Spleen (tissue), 11 donors: ENCODE measurements at regions not wholly inside any gene's neighbourhood (a gene's known extent, or its start where the extent isn't known, plus 50 kb on each side); places are given as distances from the start of the nearest gene placed in this dataset.

Source experiments
- DNase-seq: peaks from one replicate; pipeline ENCODE4 v3.0.0-alpha.2; 2020
- H3K27ac ChIP-seq, 8 donors: fragments of 200-600 bp; sonication (generic) in 7 of 8; 1 replicate in 4 of 8; 2 replicates in 4 of 8; pipeline versions ENCODE4 v1.5.0 to v1.8.0; 2016 to 2021; ENCODE audit warnings: inconsistent platforms in 4 of 8, mild to moderate bottlenecking in 4 of 8, moderate library complexity in 1 of 8
- H3K27me3 ChIP-seq, 7 donors: fragments of 200-600 bp; sonication (generic) in 6 of 7; replicated peaks in 1 of 7; 1 replicate in 4 of 7; 2 replicates in 3 of 7; pipeline versions ENCODE4 v1.5.0 to v1.8.0; 2016 to 2021; ENCODE audit warnings: inconsistent platforms in 3 of 7, mild to moderate bottlenecking in 1 of 7
- H3K36me3 ChIP-seq, 6 donors: fragments of 200-600 bp; sonication (generic) in 5 of 6; 1 replicate in 4 of 6; 2 replicates in 2 of 6; pipeline versions ENCODE4 v1.5.0 to v1.8.0; 2016 to 2021; ENCODE audit warnings: inconsistent platforms in 2 of 6
- H3K4me1 ChIP-seq, 6 donors: fragments of 200-600 bp; sonication (generic) in 5 of 6; 1 replicate in 3 of 6; 2 replicates in 3 of 6; pipeline versions ENCODE4 v1.5.0 to v1.8.0; 2016 to 2021; ENCODE audit warnings: inconsistent platforms in 3 of 6
- H3K4me3 ChIP-seq, 8 donors: fragments of 200-600 bp; sonication (generic) in 7 of 8; 1 replicate in 4 of 8; 2 replicates in 4 of 8; pipeline versions ENCODE4 v1.5.0 to v1.8.0; 2016 to 2021; ENCODE audit warnings: inconsistent platforms in 4 of 8, mild to moderate bottlenecking in 4 of 8, moderate library complexity in 2 of 8
- H3K9me3 ChIP-seq, 8 donors: fragments of 200-600 bp; sonication (generic) in 7 of 8; 1 replicate in 4 of 8; 2 replicates in 4 of 8; pipeline versions ENCODE4 v1.5.0 to v1.8.0; 2016 to 2021; ENCODE audit warnings: inconsistent platforms in 4 of 8
- CTCF ChIP-seq, 11 experiments: fragments of 200-600 bp in 7 of 11; fragments of 450-650 bp in 4 of 11; sonication (generic) in 4 of 11; IDR thresholded peaks in 8 of 11; conservative IDR thresholded peaks in 3 of 11; 1 replicate in 7 of 11; 2 replicates in 4 of 11; pipeline versions ENCODE4 v1.4.0 to v1.8.0; 2016 to 2021; ENCODE audit warnings: antibody characterized with exemption in 11 of 11, inconsistent platforms in 4 of 11, mild to moderate bottlenecking in 1 of 11
- POLR2A ChIP-seq, 3 donors: fragments of 450-650 bp; IDR thresholded peaks; one replicate each; pipeline ENCODE4 v1.5.1; 2017; ENCODE audit warnings: antibody characterized with exemption in 3 of 3, mild to moderate bottlenecking in 1 of 3
- POLR2AphosphoS5 ChIP-seq, 3 donors: sonication (generic); formaldehyde crosslinking; IDR thresholded peaks; one replicate each; pipeline ENCODE4 v1.5.1; 2017; ENCODE audit warnings: antibody characterized with exemption in 3 of 3
- WGBS, 5 donors: extraction: QIAGEN DNeasy Blood & Tissue Kit in 3 of 5; methylation state at CpG; one replicate each; pipeline versions ENCODE4 v1.1.5 to v1.1.7; 2013 to 2018; 5-methylcytosine and 5-hydroxymethylcytosine counted together
- intact Hi-C: fragments of 100-400 bp; cut with DNase I; formaldehyde crosslinking; loops from one replicate; pipeline ENCODE4 v1.15.0; 2023; ENCODE audit warnings: low total_unique reads
- donor health status: healthy with polysubstance abuse.
- donor health status: DM: no; HTN: no; CAD: no; lungs with moderate emphysema.
- donor health status: DM: no; HTN: no; CAD: no.
- donor health status: Bipolar disorder and iron deficiency.
- donor health status: healthy.
- donor health status: DM: no; HTN: no; CAD: no.
- donor health status: DM: yes; HTN: yes; CAD: no.

- TF ChIP-seq CTCF (IDR thresholded peaks at IDR 0.05 in 8 of 11, conservative IDR thresholded peaks at IDR 0.05 in 3 of 11) (no peak), POLR2A (IDR thresholded peaks at IDR 0.05) (no peak), POLR2AphosphoS5 (IDR thresholded peaks at IDR 0.05) (no peak)
- Histone ChIP-seq H3K4me1 (no peaks in the 10 kb centered on the region), H3K9me3 (no peaks in the 10 kb centered on the region), H3K27ac (no peak overlapping the region), H3K36me3 (no peaks in the 10 kb centered on the region), H3K4me3 (no peak overlapping the region), H3K27me3 (peaks cover 0 to 46% (median 0%) of the 10 kb centered on the region in 7 donors)
- DNase-seq: no peak
- intact Hi-C loops: no loop called here
- WGBS, 5 donors: 76 to 90% (median 83%) methylated on average over 11 of the region's 11 CpGs
These were observed 78.1 kb upstream of the SLC22A11 start for GRCh38 chr11:64477675-64478074.

- Histone ChIP-seq H3K27ac (no peak overlapping the region), H3K36me3 (no peaks in the 10 kb centered on the region), H3K4me3 (no peak overlapping the region), H3K4me1 (no peaks in the 10 kb centered on the region), H3K27me3 (peaks cover 0 to 61% (median 4%) of the 10 kb centered on the region in 7 donors), H3K9me3 (no peaks in the 10 kb centered on the region)
- no peak for DNase-seq
- no peak for TF ChIP-seq POLR2AphosphoS5 (IDR thresholded peaks at IDR 0.05)
- no peak for TF ChIP-seq POLR2A (IDR thresholded peaks at IDR 0.05)
- no peak for TF ChIP-seq CTCF (IDR thresholded peaks at IDR 0.05 in 8 of 11, conservative IDR thresholded peaks at IDR 0.05 in 3 of 11)
- WGBS, 5 donors: 68 to 89% (median 80%) methylated on average over 4 of the region's 4 CpGs
- intact Hi-C loops: no loop called here
These were observed 73.2 kb upstream of the SLC22A11 start for GRCh38 chr11:64482588-64482987.

GRCh38 chr11:64484191-64485022, 71.3 kb upstream of the SLC22A11 start:
- H3K27ac ChIP-seq: no peak overlapping the region
- peaks cover 0 to 68% (median 5%) of the 10 kb centered on the region in 7 donors for H3K27me3 ChIP-seq
- H3K36me3 ChIP-seq: no peaks in the 10 kb centered on the region
- intact Hi-C loops: no loop called here
- no peaks in the 10 kb centered on the region for H3K9me3 ChIP-seq
- no peak overlapping the region for H3K4me3 ChIP-seq
- no peak for DNase-seq
- WGBS, 5 donors: 67 to 77% (median 69%) methylated on average over 7 of the region's 7 CpGs
- H3K4me1 ChIP-seq: peaks cover 0 to 1% (median 0%) of the 10 kb centered on the region in 6 donors
- TF ChIP-seq POLR2A (IDR thresholded peaks at IDR 0.05) (no peak), POLR2AphosphoS5 (IDR thresholded peaks at IDR 0.05) (no peak), CTCF (IDR thresholded peaks at IDR 0.05 in 8 of 11, conservative IDR thresholded peaks at IDR 0.05 in 3 of 11) (no peak)

GRCh38 chr11:64485074-64485473, 70.7 kb upstream of the SLC22A11 start:
- H3K36me3 ChIP-seq: no peaks in the 10 kb centered on the region
- H3K4me1 ChIP-seq: peaks cover 0 to 8% (median 2%) of the 10 kb centered on the region in 6 donors
- TF ChIP-seq POLR2A (IDR thresholded peaks at IDR 0.05) (no peak), CTCF (IDR thresholded peaks at IDR 0.05 in 8 of 11, conservative IDR thresholded peaks at IDR 0.05 in 3 of 11) (no peak), POLR2AphosphoS5 (IDR thresholded peaks at IDR 0.05) (no peak)
- H3K9me3 ChIP-seq: no peaks in the 10 kb centered on the region
- no peak overlapping the region for H3K27ac ChIP-seq
- intact Hi-C loops: no loop called here
- 62 to 89% (median 79%) methylated on average over 12 of the region's 12 CpGs for WGBS, 5 donors
- no peak overlapping the region for H3K4me3 ChIP-seq
- no peak for DNase-seq
- H3K27me3 ChIP-seq: peaks cover 0 to 74% (median 10%) of the 10 kb centered on the region in 7 donors
